GM23338 (cell line): ENCODE measurements at regions not wholly inside any gene's neighbourhood (a gene's known extent, or its start where the extent isn't known, plus 50 kb on each side); places are given as distances from the start of the nearest gene placed in this dataset.

Source experiments
- ATAC-seq: fragments of 200-7000 bp; cut with Tn5 transposase; 3 replicates; pipeline ENCODE4 v1.9.1; 2020
- DNase-seq: peaks from one replicate; pipeline ENCODE4 v3.0.0-alpha.2; 2015; ENCODE audit warnings: low spot score
- H2AFZ ChIP-seq: fragments of 200-600 bp; sonication (generic); 2 replicates; pipeline ENCODE4 v1.8.0; 2016; ENCODE audit warnings: antibody characterized with exemption, mild to moderate bottlenecking, moderate library complexity
- H3F3A ChIP-seq: fragments of 200-600 bp; sonication (generic); replicated peaks from 2 replicates; pipeline ENCODE4 v1.8.0; 2017; ENCODE audit warnings: antibody characterized with exemption, mixed run types, low read depth
- H3K27ac ChIP-seq: fragments of 200-600 bp; sonication (generic); 2 replicates; pipeline ENCODE4 v1.6.1; 2016; ENCODE audit warnings: low read depth
- H3K27me3 ChIP-seq: fragments of 200-600 bp; sonication (generic); 2 replicates; pipeline ENCODE4 v1.8.0; 2016; ENCODE audit warnings: mild to moderate bottlenecking, mixed run types, moderate library complexity; ENCODE audit not compliant: insufficient read depth
- H3K36me3 ChIP-seq: fragments of 200-600 bp; sonication (generic); 2 replicates; pipeline ENCODE4 v1.8.0; 2016; ENCODE audit warnings: mild to moderate bottlenecking; ENCODE audit not compliant: insufficient read depth
- H3K4me1 ChIP-seq: fragments of 200-600 bp; sonication (generic); 2 replicates; pipeline ENCODE4 v1.8.0; 2016; ENCODE audit warnings: mild to moderate bottlenecking, moderate library complexity; ENCODE audit not compliant: insufficient read depth
- H3K4me2 ChIP-seq: fragments of 200-600 bp; sonication (generic); 2 replicates; pipeline ENCODE4 v1.7.1; 2017; ENCODE audit warnings: mixed run types
- H3K4me3 ChIP-seq: fragments of 200-600 bp; sonication (generic); 2 replicates; pipeline ENCODE4 v1.6.1; 2016; ENCODE audit warnings: mixed run types
- H3K79me2 ChIP-seq: fragments of 200-600 bp; sonication (generic); replicated peaks from 2 replicates; pipeline ENCODE4 v1.8.0; 2017; ENCODE audit warnings: mild to moderate bottlenecking; ENCODE audit not compliant: insufficient read depth
- H3K9me2 ChIP-seq: fragments of 200-600 bp; sonication (generic); 2 replicates; pipeline ENCODE4 v1.8.0; 2017; ENCODE audit not compliant: insufficient read depth
- H4K20me1 ChIP-seq: fragments of 200-600 bp; sonication (generic); replicated peaks from 2 replicates; pipeline ENCODE4 v1.8.0; 2017; ENCODE audit warnings: mild to moderate bottlenecking; ENCODE audit not compliant: insufficient read depth
- H3K27ac Mint-ChIP-seq: 2 replicates; pipeline ENCODE4 v1.8.0; 2020; ENCODE audit warnings: inconsistent platforms, mild to moderate bottlenecking, moderate library complexity, mixed read lengths
- H3K27me3 Mint-ChIP-seq: 3 replicates; pipeline ENCODE4 v1.8.0; 2022; ENCODE audit warnings: low read depth, mild to moderate bottlenecking, moderate library complexity, mixed read lengths, inconsistent platforms; ENCODE audit not compliant: insufficient read depth, poor library complexity
- H3K36me3 Mint-ChIP-seq: 3 replicates; pipeline ENCODE4 v1.8.0; 2021; ENCODE audit warnings: low read depth, mild to moderate bottlenecking, inconsistent platforms, moderate library complexity, mixed read lengths
- H3K4me1 Mint-ChIP-seq: 3 replicates; pipeline ENCODE4 v1.8.0; 2020; ENCODE audit warnings: mild to moderate bottlenecking, inconsistent platforms, mixed read lengths
- H3K4me3 Mint-ChIP-seq: 3 replicates; pipeline ENCODE4 v1.8.0; 2021; ENCODE audit warnings: moderate library complexity, mild to moderate bottlenecking, inconsistent platforms, mixed read lengths
- H3K9me3 Mint-ChIP-seq: 3 replicates; pipeline ENCODE4 v1.8.0; 2020; ENCODE audit warnings: moderate library complexity, mild to moderate bottlenecking, inconsistent platforms, mixed read lengths
- CREB1 ChIP-seq: fragments of 250-450 bp; sonication (Bioruptor Pico); IDR thresholded peaks from 2 replicates; pipeline ENCODE4 v1.5.0; 2020; ENCODE audit warnings: low read depth, mild to moderate bottlenecking, moderate library complexity
- CTCF ChIP-seq, 2 experiments: fragments of 200-600 bp in 1 of 2; sonication (generic) in 1 of 2; conservative IDR thresholded peaks; 2 replicates each; pipeline versions ENCODE4 v1.5.1 to v1.6.1; 2016 to 2017; ENCODE audit warnings: antibody characterized with exemption in 2 of 2, low read depth in 2 of 2, mild to moderate bottlenecking in 2 of 2, moderate library complexity in 1 of 2
- ETS1 ChIP-seq: IDR thresholded peaks from 2 replicates; pipeline ENCODE4 v1.6.1; 2016; ENCODE audit warnings: antibody characterized with exemption
- EZH2 ChIP-seq: fragments of 200-600 bp; sonication (generic); IDR thresholded peaks from one replicate; pipeline ENCODE4 v1.8.0; 2017; ENCODE audit warnings: antibody characterized with exemption, mild to moderate bottlenecking, low read depth; ENCODE audit not compliant: unreplicated experiment
- EZH2phosphoT487 ChIP-seq: fragments of 200-600 bp; sonication (generic); IDR thresholded peaks from one replicate; pipeline ENCODE4 v1.8.1; 2018; ENCODE audit warnings: antibody characterized with exemption; ENCODE audit not compliant: unreplicated experiment
- JUNB ChIP-seq: IDR thresholded peaks from one replicate; pipeline ENCODE4 v1.6.1; 2016; ENCODE audit warnings: antibody characterized with exemption; ENCODE audit not compliant: unreplicated experiment
- NANOG ChIP-seq: IDR thresholded peaks from 2 replicates; pipeline ENCODE4 v1.6.1; 2016; ENCODE audit warnings: antibody characterized with exemption, borderline replicate concordance
- POLR2AphosphoS5 ChIP-seq: IDR thresholded peaks from 2 replicates; pipeline ENCODE4 v1.6.1; 2016; ENCODE audit warnings: antibody characterized with exemption, low read depth
- REST ChIP-seq: IDR thresholded peaks from one replicate; pipeline ENCODE4 v1.6.1; 2018; ENCODE audit warnings: antibody characterized with exemption; ENCODE audit not compliant: unreplicated experiment
- STAT1 ChIP-seq: IDR thresholded peaks from one replicate; pipeline ENCODE4 v1.6.1; 2016; ENCODE audit warnings: antibody characterized with exemption; ENCODE audit not compliant: unreplicated experiment
- ZNF114 ChIP-seq: fragments of 250-450 bp; sonication (Bioruptor Pico); IDR thresholded peaks from 2 replicates; pipeline ENCODE4 v1.5.0; 2020; ENCODE audit warnings: mild to moderate bottlenecking, moderate library complexity
- ZNF331 ChIP-seq: fragments of 250-450 bp; sonication (Bioruptor Pico); IDR thresholded peaks from 2 replicates; pipeline ENCODE4 v1.5.0; 2020; ENCODE audit warnings: low read depth, mild to moderate bottlenecking, moderate library complexity
- ZNF462 ChIP-seq: fragments of 250-450 bp; sonication (Bioruptor Pico); IDR thresholded peaks from 2 replicates; pipeline ENCODE4 v1.5.0; 2020; ENCODE audit warnings: mild to moderate bottlenecking, moderate library complexity

- H3K27me3 Mint-ChIP-seq, result peaks cover 9% of the 10 kb centered on the region
Observed at GRCh38 chr5:135229122-135229521, 169.9 kb downstream of the MACROH2A1 start.

More at GRCh38 chr5:135229122-135229521, 169.9 kb downstream of the MACROH2A1 start:
- no peaks in the 10 kb centered on the region for H3F3A ChIP-seq
- H2AFZ ChIP-seq, result no peak overlapping the region
- Mint-ChIP-seq H3K4me3 (no peak overlapping the region; the same call in 2 of the 3 replicates), H3K27ac (no peak overlapping the region), H3K4me1 (peaks cover 7% of the 10 kb centered on the region), H3K36me3 (no peaks in the 10 kb centered on the region), H3K9me3 (no peaks in the 10 kb centered on the region)
- H3K27ac ChIP-seq, result no peak overlapping the region
- no peaks in the 10 kb centered on the region; the same call in 1 of the 2 replicates for H3K36me3 ChIP-seq
- ATAC-seq (no peak), DNase-seq (no peak)
- H3K79me2 ChIP-seq, result no peaks in the 10 kb centered on the region
- H3K4me1 ChIP-seq, result peaks cover 7% of the 10 kb centered on the region; the same call in 1 of the 2 replicates
- TF ChIP-seq JUNB (no peak), REST (no peak), ZNF462 (CRISPR knock-in tag) (no peak), CREB1 (CRISPR knock-in tag) (no peak), CTCF (conservative IDR thresholded peaks at IDR 0.05; ENCODE audit: low read depth in 2 of 2) (no peak), ETS1 (no peak), STAT1 (no peak), EZH2 (no peak), ZNF331 (no peak), EZH2phosphoT487 (no peak), NANOG (no peak), POLR2AphosphoS5 (no peak), ZNF114 (CRISPR knock-in tag) (no peak)
- H3K27me3 ChIP-seq, result no peaks in the 10 kb centered on the region
- no peak overlapping the region for H3K4me3 ChIP-seq
- no peaks in the 10 kb centered on the region for H3K9me2 ChIP-seq
- H3K4me2 ChIP-seq, result no peak overlapping the region
- no peaks in the 10 kb centered on the region for H4K20me1 ChIP-seq
